GM19455 (cell line): ENCODE measurements at regions not wholly inside any gene's neighbourhood (a gene's known extent, or its start where the extent isn't known, plus 50 kb on each side); places are given as distances from the start of the nearest gene placed in this dataset.
"Not testable (repeated sequence)": the region's sequence is repeated elsewhere in the genome, so short reads cannot be mapped to it uniquely, and the experiment has no call there.

Experiments used
- ATAC-seq: cut with Tn5 transposase; IDR thresholded peaks from one replicate; pipeline ENCODE4 v1.9.1; 2021; ENCODE audit not compliant: unreplicated experiment

GRCh38 chrX:84611843-84612636, 109.8 kb upstream of the HDX start:
- ATAC-seq, result no peak

- ATAC-seq, result no peak
Measured at GRCh38 chrX:84634201-84634782, 132.0 kb upstream of the HDX start.

- no peak for ATAC-seq
Measured at GRCh38 chrX:84666086-84666485, 163.8 kb upstream of the HDX start.

GRCh38 chrX:84690228-84690627, 188.0 kb upstream of the HDX start:
- no peak for ATAC-seq

GRCh38 chrX:84709987-84710386, 207.7 kb upstream of the HDX start:
- no peak for ATAC-seq

GRCh38 chrX:84710611-84711010, 208.4 kb upstream of the HDX start:
- no peak for ATAC-seq

- no peak for ATAC-seq
Measured at GRCh38 chrX:84712621-84713020, 210.4 kb upstream of the HDX start.

- ATAC-seq, result no peak
Measured at GRCh38 chrX:84715315-84715714, 213.1 kb upstream of the HDX start.

GRCh38 chrX:84717343-84717742, 215.1 kb upstream of the HDX start:
- ATAC-seq, result no peak

GRCh38 chrX:84721416-84721815, 219.2 kb upstream of the HDX start:
- ATAC-seq, result no peak

GRCh38 chrX:84724576-84724975, 222.3 kb upstream of the HDX start:
- no peak for ATAC-seq

GRCh38 chrX:84729408-84729807, 227.2 kb upstream of the HDX start:
- peak; percentile 8 for ATAC-seq

- ATAC-seq, result peak; percentile 99
Measured at GRCh38 chrX:84729809-84730208, 227.6 kb upstream of the HDX start.

GRCh38 chrX:84735025-84735424, 232.8 kb upstream of the HDX start:
- no peak for ATAC-seq

GRCh38 chrX:84737471-84737871, 235.2 kb upstream of the HDX start:
- no peak for ATAC-seq

- no peak for ATAC-seq
Measured at GRCh38 chrX:84747516-84747915, 245.3 kb upstream of the HDX start.

- ATAC-seq, result no peak
Measured at GRCh38 chrX:84748965-84749656, 246.9 kb upstream of the HDX start.

GRCh38 chrX:84760560-84760959, 243.1 kb upstream of the APOOL start:
- no peak for ATAC-seq

- no peak for ATAC-seq
Measured at GRCh38 chrX:84796321-84796720, 207.4 kb upstream of the APOOL start.

GRCh38 chrX:84830836-84831235, 172.8 kb upstream of the APOOL start:
- ATAC-seq, result no peak

- not testable (repeated sequence) for ATAC-seq
Measured at GRCh38 chrX:84846541-84846940, 157.1 kb upstream of the APOOL start.

GRCh38 chrX:84851183-84851582, 152.5 kb upstream of the APOOL start:
- not testable (repeated sequence) for ATAC-seq
